ENCODE measurements at regions not wholly inside any gene's neighbourhood (a gene's known extent, or its start where the extent isn't known, plus 50 kb on each side); places are given as distances from the start of the nearest gene placed in this dataset.

- TF ChIP-seq CTCF (IDR thresholded peaks at IDR 0.05; ENCODE audit: poor library complexity) (no peak), EZH2 (IDR thresholded peaks at IDR 0.05; ENCODE audit: borderline replicate concordance) (no peak), EZH2phosphoT487 (IDR thresholded peaks at IDR 0.05; ENCODE audit: low read depth, severe bottlenecking, unreplicated experiment) (no peak)
Measured at GRCh38 chr1:221801251-221801661, 59.4 kb upstream of the DUSP10 start.

Measured in hepatocyte (in vitro differentiated cells).